NCI-H524 treated with DMSO at 0.1 percent for 48 hours (cell line): ENCODE measurements at regions not wholly inside any gene's neighbourhood (a gene's known extent, or its start where the extent isn't known, plus 50 kb on each side); places are given as distances from the start of the nearest gene placed in this dataset.
"Not testable (repeated sequence)": the region's sequence is repeated elsewhere in the genome, so short reads cannot be mapped to it uniquely, and the experiment has no call there.

ENCODE experiments used
- DNase-seq: peaks from one replicate; lab custom pipeline; 2025; lab: John Stamatoyannopoulos, UW

DNA sequence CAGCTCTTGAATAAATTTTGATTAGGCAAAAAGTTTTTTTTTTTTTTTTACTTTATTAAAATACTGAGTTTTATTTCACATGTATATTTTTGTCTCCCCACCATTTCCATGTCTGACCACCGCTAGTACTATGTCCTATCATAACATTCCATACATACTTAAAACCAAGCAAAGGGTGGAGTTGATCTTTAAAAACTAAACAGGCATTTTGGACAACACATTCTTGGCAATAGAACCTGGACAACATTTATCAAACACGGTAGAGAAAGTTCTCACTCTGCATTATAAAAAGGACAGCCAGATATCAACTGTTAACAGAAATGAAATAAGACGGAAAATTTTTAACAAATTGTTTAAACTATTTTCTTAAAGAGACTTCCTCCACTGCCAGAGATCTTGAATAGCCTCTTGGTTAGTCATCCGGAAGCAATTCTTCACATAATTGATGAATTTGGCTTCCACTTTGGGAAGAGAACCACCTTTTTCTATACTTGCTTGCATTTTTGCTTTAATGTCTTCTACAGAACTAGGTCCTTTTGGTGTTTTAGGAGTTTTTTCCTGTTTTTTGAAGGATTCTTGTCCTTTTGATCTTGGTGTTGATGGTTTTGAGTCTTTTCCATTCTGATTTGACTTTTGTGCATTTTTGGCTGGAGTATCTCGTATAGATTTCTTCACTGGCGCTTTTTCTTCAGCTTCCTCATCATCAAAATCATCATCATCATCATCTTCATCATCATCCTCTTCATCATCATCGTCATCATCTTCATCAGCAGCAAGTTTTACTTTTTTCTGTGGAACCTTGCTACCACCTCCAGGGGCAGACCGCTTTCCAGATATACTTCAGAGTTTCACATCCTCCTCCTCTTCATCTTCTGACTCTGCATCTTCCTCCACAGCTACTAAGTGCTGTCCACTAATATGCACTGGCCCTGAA, 58.7 kb downstream of the POU5F2 start:
- not testable (repeated sequence) for DNase-seq

DNA sequence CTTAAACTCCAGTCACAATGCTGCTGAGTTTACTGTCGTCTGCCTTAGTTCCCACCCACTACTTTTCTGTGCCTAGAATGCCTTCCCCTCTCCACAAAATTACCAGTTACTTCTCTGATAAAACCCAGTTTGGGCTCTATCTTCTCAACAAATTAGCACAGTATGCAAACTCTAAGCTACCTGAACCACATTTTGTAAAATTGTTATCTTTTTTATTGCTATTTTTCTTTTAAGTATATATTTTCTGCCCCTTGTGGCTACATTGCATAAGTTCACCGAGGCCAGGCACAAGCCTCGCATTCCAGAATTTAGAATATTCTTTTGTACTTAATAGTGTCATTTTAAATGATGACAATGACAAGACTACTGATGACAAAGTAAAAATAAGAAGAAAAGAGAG, 60.0 kb downstream of the POU5F2 start:
- no peak for DNase-seq

DNA sequence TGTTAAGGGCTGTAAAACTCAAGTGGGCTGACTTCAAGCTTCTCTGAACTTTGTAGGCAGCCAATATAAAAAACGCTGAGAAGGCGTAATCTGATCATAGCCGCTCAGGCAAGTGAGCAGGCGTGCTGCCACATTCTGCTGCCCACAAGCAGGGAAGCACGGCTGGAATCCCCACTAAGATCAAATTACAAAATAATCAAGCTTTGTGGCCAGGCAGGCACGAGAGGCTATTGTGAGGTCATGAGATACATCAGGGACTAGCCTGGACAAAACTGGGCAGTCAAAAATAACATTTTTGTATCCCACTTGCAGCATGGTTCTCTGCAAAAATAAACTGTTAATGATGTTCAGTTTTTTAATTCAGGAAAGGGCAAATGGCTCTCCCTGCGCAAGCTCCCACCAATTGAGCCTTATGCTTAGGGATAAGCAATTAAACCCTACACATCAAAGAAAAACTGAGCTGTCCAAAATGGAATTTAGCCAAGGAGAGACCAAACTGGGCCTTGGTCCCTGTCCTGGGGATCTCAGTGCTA, 64.0 kb downstream of the POU5F2 start:
- peak; percentile 72 for DNase-seq

DNA sequence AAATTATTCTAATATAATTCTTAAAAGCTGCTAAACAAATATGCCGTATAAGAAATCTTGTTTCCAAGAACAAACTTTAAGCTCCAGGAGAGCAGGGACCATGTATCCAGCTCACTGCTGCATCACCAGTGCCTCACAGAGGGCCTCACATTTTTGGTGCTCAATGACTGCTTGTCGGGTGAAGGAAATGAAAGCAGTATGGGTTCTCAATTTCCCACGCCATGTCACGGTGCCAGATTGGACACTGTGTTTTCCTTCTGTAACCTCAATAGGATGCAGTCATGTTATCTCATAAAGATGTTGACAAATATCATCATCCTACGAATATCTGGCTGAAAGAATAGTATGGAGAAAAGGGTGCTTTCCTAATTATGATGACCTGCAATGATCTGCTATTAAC, 64.7 kb downstream of the POU5F2 start:
- DNase-seq = no peak

DNA sequence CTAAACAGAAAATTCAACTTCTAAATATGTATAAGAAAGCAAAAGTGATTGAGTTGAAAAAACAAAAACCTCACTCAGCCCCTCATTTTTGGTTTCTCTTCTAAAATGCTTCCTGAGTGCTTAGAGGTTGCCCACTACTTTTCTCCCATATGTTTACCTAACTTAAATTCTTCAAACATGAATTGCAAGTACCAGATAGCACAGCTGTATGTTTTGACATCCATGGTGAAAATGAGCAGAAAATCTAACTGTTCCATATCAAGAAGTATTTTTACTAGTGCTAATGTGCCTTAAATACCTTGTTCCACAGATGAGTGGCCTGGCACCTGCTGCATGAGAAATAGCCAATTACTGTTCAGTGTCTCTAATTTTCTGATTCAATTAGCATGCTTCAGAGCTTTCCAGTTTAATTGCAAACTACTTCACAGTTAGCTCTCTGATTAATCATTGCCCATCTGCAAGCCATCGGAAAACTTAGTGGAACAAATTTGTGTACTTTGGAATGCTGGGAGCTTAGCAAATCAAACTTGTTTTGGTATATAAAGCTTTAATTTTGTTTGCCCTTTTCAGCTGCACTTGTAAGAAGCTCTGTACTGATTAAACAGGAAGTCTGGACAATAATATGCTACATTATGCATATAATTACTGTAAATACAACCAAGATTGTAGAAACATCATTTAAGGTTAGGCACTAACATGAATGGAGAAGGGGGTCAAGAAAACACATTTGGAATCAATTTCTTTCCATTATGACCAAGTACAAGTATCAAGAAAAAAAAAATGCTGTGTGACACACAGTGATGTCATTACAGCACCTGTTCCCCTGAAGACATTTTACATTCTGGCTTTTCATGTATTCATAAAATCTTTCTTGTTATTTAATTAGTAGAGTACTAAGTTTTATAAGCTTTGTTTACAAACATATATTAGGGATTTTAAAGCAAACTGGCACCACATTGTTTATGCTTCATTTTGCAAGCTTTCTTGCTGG, 65.6 kb downstream of the POU5F2 start:
- peak; percentile 18 for DNase-seq

DNA sequence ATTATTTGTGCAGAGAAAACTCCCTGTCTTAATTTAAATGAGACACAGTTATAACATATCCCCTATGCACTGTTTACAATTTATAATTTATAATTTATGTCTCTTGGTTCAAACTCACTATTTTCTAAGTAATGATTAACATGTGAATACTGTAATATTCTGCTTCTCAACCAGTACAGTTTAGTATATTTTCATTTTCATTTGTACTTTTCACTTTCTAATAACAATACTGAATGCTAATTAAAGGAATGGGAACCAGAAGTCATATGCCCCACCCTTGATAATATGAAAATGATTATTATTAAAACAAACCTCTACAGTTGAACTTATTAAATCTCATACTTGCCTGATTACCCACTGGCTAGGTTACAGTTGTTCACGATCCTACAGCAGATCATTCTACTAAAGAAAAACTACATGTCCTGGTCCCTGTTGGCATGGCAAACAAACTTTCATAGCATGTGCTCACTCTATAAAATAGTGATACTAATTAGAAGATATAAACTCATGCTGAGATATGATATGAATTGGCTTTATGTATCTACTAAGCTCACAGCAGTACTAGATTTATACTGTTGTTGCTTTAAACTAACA, 66.4 kb downstream of the POU5F2 start:
- DNase-seq = no peak

DNA sequence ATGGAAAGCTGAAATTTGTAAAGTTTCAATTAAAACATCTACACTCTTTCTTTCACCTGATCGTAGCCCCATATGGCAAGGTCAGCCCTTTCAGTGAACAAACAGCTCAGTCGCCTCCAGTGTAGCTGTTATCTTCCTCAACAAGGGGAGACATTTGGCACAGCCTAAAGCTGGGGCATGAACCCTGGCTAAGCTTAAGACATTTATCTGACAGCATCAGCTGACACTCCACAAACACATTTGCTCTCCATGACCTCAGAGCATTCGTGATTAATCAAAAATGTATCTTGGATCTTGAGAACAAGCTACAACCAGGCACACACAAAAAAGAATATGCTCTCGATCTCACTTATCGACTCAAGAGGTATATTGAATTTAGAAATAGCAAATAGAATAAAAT, 67.3 kb downstream of the POU5F2 start:
- no peak for DNase-seq

DNA sequence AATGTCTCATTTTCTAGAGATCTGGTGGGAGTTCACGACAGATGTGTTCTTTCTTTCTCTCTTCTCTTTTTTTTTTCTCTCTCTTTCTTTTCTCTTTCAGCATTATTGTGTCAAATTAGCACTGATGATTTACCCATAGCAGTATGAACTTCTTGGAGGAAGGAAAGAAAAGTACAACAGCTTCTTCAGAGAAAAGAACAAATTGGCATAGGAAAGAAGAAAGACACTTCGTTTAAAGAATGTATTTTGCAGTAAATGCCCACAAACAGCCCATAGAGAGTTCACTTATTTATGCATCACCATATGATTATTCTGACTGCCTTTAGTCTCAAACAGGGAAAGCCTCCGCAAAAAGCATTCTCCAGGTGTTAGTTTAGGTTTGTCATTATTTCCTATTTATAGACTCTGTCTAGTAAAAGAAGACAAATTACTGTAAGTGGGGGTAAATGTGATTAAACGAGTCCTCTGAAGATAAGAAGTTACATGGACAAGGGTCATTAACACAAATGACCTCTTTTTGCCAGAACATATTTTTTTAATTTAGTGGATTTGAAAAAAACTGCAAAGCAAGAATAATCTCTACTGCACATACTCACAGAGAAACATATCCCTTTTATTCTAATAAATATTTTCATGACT, 68.0 kb downstream of the POU5F2 start:
- DNase-seq = no peak

DNA sequence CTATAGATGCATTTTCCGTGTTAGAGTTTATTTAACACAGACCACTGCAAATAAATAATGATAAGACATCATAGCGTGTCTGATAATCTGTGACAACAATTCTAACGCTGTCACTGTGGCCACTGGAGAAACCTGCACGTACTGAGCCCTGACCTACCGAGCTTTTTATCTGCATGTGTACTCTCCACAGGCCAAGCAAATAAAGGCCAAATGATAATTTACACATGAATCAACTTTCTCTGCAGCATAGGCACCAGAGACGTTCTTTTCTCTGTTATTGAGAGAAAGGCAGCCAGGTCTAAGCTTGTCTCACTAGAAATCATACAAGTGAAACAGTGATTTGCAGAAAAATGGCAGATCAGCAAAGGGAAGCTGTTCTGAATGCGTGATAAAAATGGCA, 75.8 kb downstream of the POU5F2 start:
- DNase-seq = no peak

DNA sequence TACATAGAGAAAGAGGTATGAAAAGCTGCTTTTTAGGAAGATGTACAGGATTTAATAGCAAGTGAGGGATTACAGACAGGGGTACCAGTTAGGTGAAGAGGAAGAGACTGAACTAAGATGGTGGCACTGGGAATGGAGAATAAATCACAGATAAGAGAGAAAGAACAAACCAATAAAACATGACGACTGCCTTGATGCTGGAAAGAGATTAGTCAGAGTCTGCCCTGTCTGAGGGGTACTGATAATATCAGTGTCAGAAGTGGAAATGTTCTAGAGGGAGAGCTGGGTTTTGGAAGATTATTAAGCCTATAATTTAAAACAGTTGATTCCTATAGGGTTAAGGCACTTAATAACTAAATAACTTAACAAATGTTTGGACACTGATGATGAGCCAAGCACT, 77.7 kb downstream of the NR2F1 start:
- no peak for DNase-seq

DNA sequence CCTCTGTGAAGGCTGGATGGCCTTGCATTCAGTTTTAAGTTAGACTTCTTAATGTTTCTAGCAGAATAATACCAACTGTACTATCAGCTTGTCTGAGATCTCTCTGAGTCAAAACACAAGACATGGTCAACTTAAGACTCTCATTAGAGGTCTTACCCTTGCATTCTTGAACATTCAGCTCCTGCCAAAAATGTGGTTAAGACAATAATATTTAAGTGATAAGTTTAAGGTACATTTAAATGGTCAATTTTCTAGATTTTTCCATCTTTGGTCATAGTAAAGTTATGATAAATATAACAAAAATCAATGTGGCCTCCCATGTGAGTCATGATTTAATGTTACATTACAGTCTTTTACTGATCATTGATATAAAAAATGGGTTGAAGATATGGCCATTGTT, 75.0 kb downstream of the NR2F1 start:
- no peak for DNase-seq

DNA sequence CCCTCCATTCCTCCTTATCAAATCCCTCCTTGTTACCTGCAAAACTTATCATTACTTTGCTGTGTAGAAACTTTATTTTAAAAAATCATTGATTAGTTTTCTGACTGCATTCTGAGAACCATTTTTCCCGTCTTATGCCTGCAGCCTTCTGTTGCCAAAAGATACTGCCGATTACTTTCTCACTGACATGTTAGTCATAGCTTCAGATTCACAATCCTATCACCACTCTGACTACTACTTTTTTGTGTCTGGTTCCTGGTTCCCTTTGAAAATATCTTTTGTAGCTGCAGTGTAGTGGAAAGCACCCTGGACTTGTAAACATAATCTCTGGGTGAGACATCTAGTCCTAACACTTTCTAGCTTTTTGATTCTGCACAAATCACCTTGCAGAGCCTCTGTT, 71.7 kb downstream of the NR2F1 start:
- DNase-seq = no peak

DNA sequence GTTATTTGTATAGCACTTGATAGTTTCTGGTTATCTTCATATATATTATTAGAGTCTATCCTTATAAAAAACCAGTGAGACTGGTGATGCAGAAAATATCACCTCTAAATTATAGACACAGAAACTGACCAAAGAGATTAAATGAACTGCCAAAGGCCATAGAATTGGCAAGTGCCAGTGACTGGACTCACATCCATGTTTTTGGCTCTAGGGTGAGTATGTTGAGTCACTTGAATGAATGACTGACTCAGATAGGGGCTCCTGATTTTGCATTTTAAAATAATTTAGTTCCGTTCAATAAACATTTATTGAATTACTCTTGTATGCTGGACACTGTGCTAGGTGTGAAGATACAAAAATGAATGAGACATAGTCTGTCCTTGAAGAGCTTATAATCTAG, 70.7 kb downstream of the NR2F1 start:
- no peak for DNase-seq

DNA sequence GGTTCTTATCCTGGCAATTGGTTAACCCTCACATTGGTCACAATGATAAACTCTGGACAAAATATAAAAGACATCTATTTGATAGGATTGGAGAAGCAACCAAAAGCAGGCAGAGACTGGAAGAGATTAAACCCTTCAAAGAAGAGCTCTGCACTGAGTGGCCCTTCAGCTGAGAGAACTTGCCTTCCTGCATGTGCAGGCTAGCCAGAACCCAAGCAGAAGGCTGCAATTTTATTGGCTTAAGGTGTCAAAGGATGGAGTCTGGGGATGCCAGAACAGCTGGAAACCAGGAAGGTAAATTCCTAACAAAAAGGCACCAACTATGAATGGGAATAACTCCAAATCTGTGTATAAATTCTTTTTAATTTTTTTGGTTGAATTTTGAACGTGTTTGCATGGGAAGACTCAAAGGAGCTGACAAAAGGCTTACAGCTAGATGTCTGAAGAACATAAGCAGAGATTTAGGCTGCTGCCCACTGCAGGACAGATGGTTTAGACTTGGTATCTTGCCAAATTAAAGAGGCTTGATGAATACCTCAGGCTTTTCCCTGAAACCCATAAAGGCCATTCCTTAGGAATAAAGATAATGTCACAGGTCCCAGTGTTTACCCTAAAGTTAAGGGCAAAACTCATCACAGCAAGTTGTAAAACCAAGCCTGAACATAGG, 66.3 kb downstream of the NR2F1 start:
- DNase-seq = peak; percentile 71

DNA sequence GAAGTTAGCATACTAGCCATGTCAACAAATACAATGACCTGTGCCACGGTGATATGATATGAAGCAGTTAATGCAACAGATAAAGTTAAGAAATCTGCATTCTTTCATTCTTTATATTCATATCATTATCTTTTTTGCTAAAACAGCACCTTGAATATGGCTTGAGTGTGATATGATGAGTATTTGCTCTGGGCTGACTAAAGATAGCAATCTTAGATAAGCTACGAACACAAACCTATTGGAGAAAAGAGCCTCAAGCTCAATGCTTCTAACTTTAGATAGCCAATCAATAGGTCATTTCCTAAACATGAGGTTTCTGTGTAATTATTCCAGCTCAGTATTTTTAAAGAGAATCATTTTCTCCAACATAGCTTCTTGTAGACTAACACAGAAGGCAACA, 61.7 kb downstream of the NR2F1 start:
- DNase-seq = no peak
